BJ (cell line): ENCODE measurements at regions not wholly inside any gene's neighbourhood (a gene's known extent, or its start where the extent isn't known, plus 50 kb on each side); places are given as distances from the start of the nearest gene placed in this dataset.

Source experiments
- CTCF ChIA-PET: fragments of 350-600 bp; formaldehyde crosslinking; extraction: SDS; loops from one replicate; lab custom pipeline; 2021; ENCODE audit warnings: antibody characterized with exemption, inconsistent platforms; lab: Yijun Ruan, JAX
- POLR2A ChIA-PET: fragments of 300-600 bp; sonication (Branson Sonifier 250); formaldehyde crosslinking; extraction: SDS; loops from one replicate; lab custom pipeline; 2021; ENCODE audit warnings: antibody characterized with exemption; lab: Charles Lee
- DNase-seq: peaks from one replicate; pipeline ENCODE4 v3.0.0-alpha.2; 2011; ENCODE audit warnings: low read depth
- H3K27me3 ChIP-seq: 2 replicates; pipeline ENCODE4 v1.6.0; 2011; ENCODE audit warnings: low read length; ENCODE audit not compliant: control insufficient read depth, insufficient read depth
- H3K36me3 ChIP-seq: 2 replicates; pipeline ENCODE4 v1.5.1; 2011; ENCODE audit warnings: low read length; ENCODE audit not compliant: control insufficient read depth, insufficient read depth
- H3K4me3 ChIP-seq: 2 replicates; pipeline ENCODE4 v1.5.1; 2011; ENCODE audit warnings: low read depth, mild to moderate bottlenecking, control low read depth, low read length
- TF ChIP-seq, protein P1 (sequence below): IDR thresholded peaks from 2 replicates; pipeline ENCODE4 v1.5.1; 2011; ENCODE audit warnings: low read depth, mild to moderate bottlenecking, control low read depth, inconsistent platforms, low read length, moderate library complexity; ENCODE audit not compliant: insufficient read depth

DNA sequence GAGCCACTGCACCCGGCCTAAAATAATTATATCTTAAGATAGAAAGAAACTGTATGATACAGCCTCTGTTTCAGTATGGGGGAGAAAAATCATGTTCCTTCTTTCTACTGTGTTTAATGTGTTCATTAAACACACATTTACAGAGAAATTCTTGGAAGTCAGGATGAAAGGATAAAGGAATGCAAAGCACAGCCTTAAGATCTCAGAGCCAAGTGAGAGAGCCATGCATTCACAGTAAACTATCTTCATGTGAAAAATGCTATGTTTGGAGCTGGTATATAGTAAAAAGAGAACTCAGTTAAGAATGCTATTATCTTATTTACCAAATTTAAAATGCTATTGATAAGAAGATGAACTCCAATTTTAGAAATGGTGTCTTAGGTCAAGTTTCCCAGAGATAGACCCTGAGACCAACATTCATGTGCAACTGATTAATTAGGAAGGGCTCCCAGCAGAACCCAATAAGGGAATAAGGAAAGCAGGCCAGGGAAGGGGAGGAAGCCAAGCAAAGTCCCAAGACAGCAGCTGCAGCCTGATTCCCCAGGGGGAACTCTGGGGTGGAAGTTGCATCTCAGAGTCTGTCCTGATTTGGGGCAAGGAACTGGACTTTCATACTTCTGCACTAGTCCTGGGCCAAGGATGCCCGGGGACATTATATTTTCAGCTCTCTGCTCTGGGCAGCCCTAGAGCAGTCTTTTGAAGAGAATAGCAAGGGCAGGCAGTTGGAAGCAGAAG lies 130.0 kb upstream of the ZNF648 start:
- POLR2A ChIA-PET: no interaction called here
- Histone ChIP-seq H3K36me3 (no peaks in the 10 kb centered on the region), H3K4me3 (no peak overlapping the region), H3K27me3 (peaks cover 6% of the 10 kb centered on the region)
- CTCF ChIA-PET: no interaction called here
- DNase-seq: no peak
- TF ChIP-seq, protein P1, sequence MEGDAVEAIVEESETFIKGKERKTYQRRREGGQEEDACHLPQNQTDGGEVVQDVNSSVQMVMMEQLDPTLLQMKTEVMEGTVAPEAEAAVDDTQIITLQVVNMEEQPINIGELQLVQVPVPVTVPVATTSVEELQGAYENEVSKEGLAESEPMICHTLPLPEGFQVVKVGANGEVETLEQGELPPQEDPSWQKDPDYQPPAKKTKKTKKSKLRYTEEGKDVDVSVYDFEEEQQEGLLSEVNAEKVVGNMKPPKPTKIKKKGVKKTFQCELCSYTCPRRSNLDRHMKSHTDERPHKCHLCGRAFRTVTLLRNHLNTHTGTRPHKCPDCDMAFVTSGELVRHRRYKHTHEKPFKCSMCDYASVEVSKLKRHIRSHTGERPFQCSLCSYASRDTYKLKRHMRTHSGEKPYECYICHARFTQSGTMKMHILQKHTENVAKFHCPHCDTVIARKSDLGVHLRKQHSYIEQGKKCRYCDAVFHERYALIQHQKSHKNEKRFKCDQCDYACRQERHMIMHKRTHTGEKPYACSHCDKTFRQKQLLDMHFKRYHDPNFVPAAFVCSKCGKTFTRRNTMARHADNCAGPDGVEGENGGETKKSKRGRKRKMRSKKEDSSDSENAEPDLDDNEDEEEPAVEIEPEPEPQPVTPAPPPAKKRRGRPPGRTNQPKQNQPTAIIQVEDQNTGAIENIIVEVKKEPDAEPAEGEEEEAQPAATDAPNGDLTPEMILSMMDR: no peak

DNA sequence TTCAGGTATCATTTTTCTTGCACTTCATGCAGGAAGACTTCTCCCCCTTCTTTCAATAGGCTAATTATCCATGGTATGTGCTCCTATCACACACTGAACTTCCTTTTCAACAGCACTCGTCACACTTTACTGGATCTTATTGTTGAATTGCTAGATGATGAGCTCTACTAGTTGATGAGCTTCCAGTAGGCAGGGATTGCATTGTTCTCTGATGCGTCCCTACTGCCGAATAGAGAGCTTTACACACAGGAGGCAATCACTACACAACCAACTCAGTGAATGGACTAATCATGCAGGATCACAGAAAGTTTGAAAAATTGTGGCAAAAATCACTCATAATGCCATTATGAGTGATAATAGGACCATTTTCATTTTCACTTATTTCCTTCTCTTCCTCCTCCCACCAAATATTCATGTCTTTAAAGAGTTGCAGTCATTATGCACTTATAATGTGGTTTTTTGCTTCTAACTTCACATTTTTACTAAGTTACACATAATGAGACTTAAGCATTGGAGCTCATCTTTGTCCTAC lies 128.1 kb upstream of the ZNF648 start:
- POLR2A ChIA-PET: interaction anchor here (0.6 kb wide), 1 partner anchor 23 kb away, joined by 13 read pairs; no protein-coding TSS in a partner anchor
- no peak overlapping the region for H3K4me3 ChIP-seq
- CTCF ChIA-PET: interaction anchor here (0.6 to 0.7 kb wide), 2 partner anchors 46 to 48 kb away, joined by 3 read pairs; no protein-coding TSS in a partner anchor
- no peaks in the 10 kb centered on the region for H3K36me3 ChIP-seq
- H3K27me3 ChIP-seq: peaks cover 6% of the 10 kb centered on the region
- TF ChIP-seq, protein P1: no peak
- DNase-seq: no peak

DNA sequence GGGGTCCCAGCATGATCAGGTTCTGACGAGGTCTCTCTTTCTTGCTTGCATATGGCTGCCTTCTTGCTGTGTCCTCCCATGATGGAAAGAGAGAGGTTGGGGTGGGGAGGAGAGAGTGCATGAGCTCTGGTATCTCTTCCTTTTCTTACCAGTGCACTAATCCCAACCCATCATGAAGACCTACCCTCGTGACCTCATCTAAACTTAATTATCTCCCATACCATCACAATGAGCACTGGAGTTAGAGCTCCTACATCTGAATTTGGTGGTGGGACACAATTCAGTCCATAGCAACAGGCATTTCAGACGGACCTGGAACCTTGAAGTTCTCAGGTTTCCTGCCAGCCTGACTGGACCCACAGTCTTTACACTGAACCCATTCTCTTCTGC lies 125.2 kb upstream of the ZNF648 start:
- POLR2A ChIA-PET: no interaction called here
- TF ChIP-seq, protein P1: no peak
- Histone ChIP-seq H3K27me3 (peaks cover 11% of the 10 kb centered on the region), H3K4me3 (no peak overlapping the region), H3K36me3 (no peaks in the 10 kb centered on the region)
- DNase-seq: no peak
- CTCF ChIA-PET: no interaction called here

DNA sequence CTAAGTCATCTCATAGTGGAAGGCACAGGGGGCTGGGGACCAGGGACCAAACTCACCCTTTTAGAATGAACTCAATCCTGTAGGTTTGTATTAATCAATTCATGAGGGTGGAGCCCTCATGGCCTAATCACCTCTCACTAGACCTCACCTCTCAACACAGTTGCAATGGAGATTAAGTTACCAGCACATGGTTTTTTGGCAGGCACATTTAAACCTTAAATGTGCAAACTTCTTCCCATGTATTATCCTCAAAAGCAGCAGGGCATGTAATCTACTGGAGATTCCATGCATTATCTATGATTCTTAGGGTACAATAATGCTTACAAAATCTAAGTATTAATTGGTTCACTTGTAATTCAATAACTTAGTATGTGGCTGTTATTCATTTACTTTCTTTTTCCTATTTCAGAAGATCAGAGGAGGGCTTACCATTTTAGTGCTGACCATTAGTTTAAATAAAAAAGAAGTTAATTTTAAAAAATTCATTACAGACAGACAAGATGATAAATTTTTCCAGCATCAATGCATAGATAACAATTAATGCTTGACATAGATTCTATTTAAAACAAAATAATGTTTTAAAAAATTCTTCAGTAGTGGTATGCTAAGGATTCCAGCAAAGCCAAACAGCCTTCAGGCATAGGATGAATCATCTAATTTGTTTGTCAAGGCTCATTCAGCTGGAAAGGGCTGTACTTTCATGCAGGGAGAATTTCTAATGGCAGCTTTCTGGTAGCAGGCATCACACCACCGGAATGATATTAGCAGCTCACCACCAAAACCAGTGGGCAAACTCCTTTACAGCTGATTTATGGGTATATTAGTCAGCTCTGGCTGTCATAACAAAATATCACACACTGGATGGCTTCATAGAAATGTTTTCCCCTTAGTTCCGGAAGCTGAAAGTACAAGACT lies 124.6 kb upstream of the ZNF648 start:
- H3K4me3 ChIP-seq: no peak overlapping the region
- ChIA-PET CTCF (no interaction called here), POLR2A (no interaction called here)
- peak; percentile 55 for DNase-seq
- no peaks in the 10 kb centered on the region for H3K36me3 ChIP-seq
- peaks cover 11% of the 10 kb centered on the region for H3K27me3 ChIP-seq
- TF ChIP-seq, protein P1: no peak

DNA sequence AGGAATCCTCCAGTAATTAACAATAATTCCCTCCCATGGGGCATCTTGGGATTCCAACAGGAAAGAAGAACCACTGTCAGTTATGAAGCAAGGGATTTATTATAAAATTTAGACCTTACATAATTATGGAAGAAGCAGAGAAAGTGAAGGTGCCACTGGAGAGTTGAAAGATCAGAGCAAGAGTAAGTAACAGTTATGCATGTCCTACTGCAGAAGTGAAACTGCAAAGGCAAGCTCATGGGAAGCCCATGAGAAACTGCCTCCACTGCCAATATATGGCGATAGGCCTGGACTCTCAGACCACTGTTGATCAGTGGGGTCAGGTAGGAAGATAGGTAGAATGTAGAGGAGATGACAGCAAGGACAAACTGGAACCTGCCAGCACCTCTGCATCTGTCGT lies 123.6 kb upstream of the ZNF648 start:
- ChIA-PET POLR2A (no interaction called here), CTCF (no interaction called here)
- DNase-seq: no peak
- Histone ChIP-seq H3K27me3 (peaks cover 11% of the 10 kb centered on the region), H3K36me3 (no peaks in the 10 kb centered on the region), H3K4me3 (no peak overlapping the region)
- TF ChIP-seq, protein P1: no peak
